Stromal cell of bone marrow (primary cell): ENCODE measurements at regions not wholly inside any gene's neighbourhood (a gene's known extent, or its start where the extent isn't known, plus 50 kb on each side); places are given as distances from the start of the nearest gene placed in this dataset.
A peak's percentile ranks its signal among the peaks of the same experiment; 100 is the strongest.

Source experiments
- DNase-seq: peaks from one replicate; pipeline ENCODE4 v3.0.0-alpha.2; 2012; ENCODE audit warnings: low read depth

GRCh38 chr3:84439476-84439875, 519.3 kb upstream of the CADM2 start:
- DNase-seq: no peak

DNA sequence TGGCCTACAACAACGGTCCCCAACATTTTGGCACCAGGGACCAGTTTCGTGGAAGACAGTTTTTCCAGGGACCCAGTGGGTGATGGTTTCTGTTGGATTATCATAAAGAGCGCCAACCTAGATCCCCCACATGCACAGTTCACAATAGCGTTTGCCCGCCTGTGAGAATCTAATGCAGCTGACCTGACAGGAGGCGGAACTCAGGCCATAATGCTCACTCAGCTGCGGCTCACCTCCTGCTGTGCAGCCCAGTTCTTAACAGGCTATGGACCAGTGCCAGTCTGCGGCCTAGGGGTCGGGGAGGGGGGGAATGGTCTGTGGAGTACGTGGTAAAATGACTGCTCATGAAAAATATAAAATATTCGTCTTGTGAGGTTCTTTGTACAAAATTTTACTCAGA, 518.5 kb upstream of the CADM2 start:
- no peak for DNase-seq

- no peak for DNase-seq
Measured at GRCh38 chr3:84442533-84442932, 516.3 kb upstream of the CADM2 start.

DNA sequence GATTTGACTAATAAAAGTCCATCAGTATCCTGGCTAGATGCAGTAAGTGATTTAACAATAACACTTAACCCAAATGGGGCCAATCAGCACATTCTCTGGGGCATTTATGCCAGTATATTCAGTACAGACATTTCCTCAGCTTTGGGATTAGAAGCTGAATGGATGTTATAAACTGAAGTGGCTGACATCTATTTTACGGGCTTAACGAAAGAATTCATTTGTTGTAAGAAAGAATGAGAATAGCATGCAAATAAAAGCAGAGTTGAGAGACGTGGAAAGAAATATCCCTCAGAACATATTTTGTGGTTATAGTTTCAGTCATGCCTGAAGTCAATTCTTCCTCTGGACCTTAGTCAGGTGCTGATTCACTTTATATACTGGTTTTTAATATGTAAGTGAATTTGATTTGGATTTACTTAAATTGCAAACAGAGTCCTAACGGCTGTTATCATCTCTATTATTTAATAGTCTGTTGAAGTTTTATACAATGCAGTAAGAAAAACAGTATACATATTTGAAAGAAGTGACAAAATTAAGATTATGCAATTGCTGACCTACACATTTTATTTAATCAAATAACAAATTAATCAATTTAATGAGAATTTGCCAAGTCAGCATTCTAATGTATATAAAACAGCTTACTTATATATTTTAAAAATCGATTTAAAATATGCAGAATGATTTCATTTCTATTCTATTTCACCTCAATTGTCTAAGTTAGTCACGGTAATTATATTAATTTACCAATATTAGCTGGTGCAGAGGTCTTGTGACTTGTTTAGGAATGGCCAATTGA, 513.9 kb upstream of the CADM2 start:
- DNase-seq: no peak

DNA sequence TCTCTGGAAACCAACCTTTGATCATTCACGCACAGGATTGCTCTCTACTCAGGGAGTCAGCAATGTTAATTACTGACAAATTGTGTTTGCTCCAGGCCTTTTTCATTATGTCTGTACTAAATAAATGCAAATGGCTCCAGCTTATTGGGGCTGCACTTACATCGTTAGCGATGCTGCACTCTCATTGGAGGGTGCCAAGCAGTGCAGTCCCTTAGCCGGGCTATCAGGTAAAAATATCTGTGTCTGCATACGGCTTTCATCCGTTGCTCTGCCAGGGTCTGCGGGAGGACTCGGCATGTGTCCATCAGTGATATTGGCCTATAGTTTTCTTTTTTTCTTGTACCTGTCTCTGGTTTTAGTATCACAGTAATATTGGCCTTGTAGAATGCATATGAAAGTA, 471.5 kb upstream of the CADM2 start:
- DNase-seq: no peak

- DNase-seq: no peak
Measured at GRCh38 chr3:84504761-84505160, 454.0 kb upstream of the CADM2 start.

- no peak for DNase-seq
Measured at GRCh38 chr3:84510007-84510406, 448.8 kb upstream of the CADM2 start.

GRCh38 chr3:84522893-84523292, 435.9 kb upstream of the CADM2 start:
- DNase-seq: no peak

DNA sequence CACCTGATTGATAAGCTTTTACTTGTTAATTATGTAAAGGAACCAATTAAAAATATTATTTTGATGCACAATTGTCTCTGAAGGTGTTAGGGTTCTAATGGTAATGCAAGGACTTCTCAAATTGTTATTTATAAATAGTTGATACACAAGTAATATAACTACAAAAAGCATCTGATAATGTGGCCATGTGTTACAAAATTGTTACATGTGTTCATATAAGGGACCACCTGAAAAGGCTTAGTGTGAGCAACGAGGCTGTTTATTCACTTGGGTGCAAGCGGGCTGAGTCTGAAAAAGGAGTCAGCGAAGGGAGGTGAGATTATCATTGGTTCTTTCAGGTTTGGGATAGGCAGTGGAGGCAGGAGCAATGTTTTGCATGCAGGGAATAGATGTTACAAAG, 421.9 kb upstream of the CADM2 start:
- DNase-seq: no peak

DNA sequence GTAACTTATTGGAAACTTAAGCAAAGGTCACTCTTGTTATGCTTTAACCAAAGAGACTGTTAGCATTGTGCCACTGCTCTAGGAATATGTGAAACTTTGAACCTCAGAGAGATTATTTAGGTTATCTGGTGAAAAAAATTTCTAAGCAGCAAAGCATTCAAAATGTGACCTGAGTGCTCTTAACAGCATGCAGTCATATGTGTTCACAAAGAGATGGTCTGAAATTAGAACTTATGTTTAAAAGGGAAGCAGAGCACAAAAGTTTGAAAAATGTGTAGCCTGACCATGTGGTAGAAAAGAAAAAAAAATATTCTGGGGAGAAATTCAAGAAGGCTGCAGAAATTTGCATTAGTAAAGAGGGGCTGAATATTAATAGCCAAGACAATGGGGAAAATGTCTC, 420.2 kb upstream of the CADM2 start:
- DNase-seq: no peak

DNA sequence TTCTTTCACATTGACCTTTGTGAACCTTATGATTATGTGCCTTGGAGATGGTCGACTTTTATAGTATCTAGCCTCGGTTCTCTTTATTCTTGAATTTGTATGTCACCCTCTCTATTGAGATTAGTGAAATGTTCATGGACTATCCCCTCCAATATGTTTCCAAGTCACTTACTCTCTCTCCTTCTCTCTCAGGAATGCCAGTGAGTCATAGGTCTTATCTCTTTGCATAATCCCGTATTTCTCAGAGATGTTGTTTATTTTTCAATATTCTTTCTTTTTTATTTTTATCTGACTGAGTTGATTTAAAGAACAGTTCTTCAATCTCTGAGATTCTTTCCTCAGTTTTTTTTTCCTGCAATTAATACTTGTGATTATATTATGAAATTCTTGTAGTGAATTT, 411.6 kb upstream of the CADM2 start:
- no peak for DNase-seq

DNA sequence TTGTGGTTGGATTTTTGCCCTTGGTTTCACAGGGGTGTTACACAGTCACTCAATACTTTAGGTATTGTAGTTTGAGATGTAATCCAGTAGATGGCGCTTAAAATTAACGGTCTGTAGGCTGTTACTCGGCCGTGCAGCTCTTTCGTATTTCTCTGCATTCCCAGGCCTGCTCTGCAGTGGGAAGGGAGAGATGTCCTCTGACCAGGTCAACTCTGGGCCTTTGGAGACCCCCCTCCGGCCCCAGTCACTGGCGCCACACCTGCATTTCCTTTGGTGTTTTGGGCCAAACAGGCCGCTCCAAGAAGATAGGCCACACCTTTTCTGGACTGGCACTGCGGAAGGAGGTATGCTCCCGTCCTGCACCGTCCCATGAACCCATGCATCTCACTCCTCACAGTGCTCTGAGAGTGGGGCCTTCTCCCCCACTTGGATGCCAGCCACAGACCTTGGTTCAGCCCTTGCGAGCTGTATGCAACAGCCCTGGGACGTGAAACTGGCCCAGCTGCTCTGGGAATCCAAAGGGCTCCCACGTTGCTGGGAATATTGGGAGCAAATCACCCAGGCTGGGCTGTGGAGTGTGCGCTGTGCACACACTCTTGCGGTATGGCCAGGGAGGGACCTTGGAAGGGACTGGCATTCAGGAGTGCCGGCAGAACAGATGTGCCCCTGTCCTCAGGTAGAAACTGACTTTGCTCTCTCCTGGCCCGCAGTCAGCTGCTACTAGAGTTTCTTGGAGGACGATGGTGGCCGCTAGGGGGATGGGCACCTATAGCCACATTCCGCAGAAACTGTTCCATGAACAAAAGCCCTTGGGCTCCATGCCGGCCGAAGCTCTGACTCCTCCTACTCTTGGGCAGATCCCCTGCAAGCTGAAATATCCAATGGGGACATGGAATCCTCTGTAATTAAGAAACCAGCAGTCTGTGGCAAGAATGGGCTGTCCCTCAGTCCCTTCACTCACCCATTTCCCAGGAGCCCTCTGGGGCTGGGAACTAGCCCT, 410.5 kb upstream of the CADM2 start:
- peak; percentile 1 for DNase-seq

DNA sequence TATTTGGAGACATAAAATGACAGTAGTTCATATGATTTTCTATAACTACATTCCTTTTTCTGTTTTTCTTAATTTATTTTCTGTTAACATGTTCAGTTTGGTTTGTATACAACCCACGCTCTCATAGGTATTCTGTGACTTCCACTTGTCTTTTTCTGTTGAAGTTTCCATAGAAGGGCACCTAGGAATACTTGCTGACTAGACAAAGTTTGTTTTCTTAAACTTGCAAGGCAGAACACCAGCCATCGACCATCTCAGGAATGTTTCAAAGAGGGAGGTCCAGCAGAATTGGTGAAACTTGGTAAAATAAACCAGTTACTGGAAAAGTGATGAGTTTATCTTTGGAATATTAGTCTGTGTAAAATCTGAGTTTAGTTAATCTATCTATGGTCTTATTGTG, 403.2 kb upstream of the CADM2 start:
- no peak for DNase-seq

GRCh38 chr3:84566256-84566655, 392.5 kb upstream of the CADM2 start:
- DNase-seq: no peak

DNA sequence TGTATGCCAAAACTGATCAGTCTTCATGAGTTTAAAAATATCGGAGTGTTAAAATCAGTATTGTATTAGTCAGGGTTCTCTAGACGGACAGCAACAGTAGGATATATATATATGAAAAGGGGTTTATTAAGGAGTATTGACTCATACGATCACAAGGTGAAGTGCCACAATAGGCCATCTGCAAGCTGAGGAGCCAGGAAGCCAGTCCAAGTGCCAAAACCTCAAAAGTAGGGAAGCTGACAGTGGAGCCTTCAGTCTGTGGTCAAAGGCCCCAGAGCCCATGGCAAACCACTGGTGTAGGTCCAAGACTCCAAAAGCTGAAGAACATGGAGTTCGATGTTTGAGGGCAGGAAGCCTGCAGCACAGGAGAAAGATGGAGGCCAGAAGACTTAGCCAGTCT, 391.0 kb upstream of the CADM2 start:
- no peak for DNase-seq

DNA sequence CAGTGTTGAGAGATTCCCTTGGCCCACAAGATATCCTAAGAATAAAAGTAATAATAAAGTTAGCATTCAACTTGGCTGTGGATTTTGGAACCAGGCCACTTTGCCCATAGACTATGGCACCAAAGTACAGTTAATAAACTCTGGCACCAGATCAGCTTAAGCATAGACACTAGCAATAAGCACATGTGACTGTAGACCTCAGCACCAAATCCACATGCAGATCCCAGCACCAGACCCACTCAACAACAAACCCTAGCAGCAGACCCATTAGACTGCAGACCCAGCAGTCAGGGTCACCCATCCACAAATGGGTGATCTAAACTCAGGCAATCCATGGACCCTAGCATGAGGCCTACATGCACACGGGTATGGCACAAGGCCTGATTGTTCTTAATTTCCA, 384.8 kb upstream of the CADM2 start:
- no peak for DNase-seq

DNA sequence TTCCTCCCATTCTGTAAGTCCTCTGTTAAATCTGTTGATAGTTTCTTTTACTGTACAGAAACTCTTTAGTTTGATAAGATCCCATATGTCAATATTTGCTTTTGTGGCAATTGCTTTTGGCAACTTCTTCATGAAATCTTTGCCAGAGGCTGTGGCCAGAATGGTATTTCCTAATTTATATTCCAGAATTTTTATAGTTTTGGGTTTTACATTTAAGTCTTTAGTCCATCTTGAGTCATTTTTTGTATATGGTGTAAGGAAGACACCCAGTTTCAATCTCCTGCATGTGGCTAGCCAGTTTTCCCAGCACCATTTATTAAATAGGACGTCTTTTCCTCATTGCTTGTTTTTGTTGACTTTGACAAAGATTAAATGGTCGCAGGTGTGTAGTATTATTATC, 372.4 kb upstream of the CADM2 start:
- DNase-seq: no peak

GRCh38 chr3:84600703-84601225, 358.0 kb upstream of the CADM2 start:
- DNase-seq: no peak

DNA sequence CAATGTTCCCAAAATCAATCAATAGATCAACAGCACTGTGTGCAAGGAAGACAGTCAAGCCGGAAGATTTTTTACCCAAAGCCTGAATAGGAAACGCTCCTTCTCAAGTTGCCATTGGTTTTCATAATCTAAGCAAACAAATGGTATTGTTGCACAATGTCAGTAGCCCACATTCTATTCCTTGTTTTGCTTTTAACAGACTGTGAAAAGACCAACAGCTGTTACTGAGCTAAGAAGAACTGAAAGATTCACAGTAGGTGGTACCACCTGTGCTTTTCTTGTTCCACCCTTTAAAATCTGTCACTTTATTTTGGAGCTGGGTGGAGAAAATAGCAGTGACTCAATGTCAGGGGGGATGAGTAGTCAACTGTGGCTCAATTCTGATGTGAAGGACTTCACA, 357.5 kb upstream of the CADM2 start:
- DNase-seq: no peak

DNA sequence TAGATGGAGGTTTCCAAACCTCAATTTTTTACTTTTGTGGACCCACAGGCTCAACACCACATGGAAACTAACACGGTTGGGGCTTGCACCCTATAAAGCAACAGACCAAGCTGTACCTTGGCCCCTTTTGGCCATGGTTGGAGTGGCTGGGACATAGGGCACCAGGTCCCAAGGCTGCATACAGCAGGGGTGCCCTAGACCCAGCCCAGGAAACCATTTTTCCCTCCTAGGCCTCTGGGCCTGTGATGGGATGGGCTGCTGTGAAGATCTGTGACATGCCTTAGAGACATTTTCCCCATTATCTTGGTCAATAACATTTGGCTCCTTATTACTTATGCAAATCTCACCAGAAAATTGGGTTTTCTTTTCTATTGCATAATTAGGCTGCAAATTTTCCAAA, 337.0 kb upstream of the CADM2 start:
- DNase-seq: no peak

DNA sequence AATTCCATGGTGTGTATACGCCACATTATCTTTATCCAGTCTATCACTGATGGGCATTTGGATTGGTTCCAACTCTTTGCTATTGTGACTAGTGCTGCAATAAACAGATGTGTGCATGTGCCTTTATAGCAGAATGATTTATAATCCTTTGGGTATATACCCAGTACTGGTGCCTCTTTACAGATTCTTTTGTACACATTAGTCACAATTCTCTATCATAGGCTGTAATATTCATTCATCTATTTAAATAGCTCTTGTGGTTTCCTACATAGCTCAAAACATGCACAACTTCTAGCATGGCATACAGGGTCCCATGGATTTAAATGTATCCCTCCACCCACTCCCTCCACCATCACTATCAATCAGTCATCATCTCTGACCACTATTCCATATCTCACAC, 324.1 kb upstream of the CADM2 start:
- DNase-seq: no peak

DNA sequence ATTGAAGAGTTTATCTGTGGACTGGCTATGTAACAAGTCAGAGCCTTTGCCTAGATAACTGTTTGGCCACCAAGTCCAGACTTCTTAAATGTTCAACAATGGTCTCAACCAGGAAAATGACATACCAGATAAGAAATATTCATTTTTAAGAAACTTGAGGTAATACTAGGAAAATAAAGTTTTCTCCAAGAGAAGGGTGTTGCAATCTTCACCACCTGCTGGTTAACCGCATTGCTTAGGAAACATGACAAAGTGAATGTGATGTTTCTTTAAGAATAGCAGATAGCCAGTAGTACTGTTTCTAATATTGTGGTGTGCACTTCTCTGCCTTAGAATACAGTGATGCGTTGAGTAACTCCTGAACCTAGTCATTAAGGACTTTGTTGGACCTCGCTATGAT, 321.5 kb upstream of the CADM2 start:
- DNase-seq: no peak

DNA sequence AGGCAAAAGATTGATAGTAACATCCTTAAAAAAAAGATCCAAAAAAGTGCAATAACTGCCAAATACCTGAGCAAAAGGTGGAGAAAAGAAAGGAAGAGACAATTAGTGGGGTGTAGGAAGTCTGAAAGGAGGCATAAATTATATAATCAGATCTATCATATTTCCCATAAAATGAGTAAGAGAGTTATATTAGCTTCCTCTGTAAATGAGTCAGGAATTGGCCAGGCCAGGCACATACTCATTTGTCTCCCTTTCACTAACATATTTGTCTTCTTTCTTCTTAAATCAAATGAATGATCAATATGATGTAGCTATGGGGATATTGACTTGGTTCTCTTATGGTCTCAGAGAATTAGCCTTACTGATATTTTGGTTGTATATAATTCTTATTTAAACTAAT, 292.3 kb upstream of the CADM2 start:
- no peak for DNase-seq
